Stomach (tissue), 4 donors: ENCODE measurements at regions not wholly inside any gene's neighbourhood (a gene's known extent, or its start where the extent isn't known, plus 50 kb on each side); places are given as distances from the start of the nearest gene placed in this dataset.

Source experiments
- CTCF ChIP-seq, 7 experiments: fragments of 450-650 bp in 4 of 7; fragments of 200-600 bp in 3 of 7; sonication (generic) in 3 of 7; IDR thresholded peaks; one replicate each; pipeline ENCODE4 v1.5.1; 2016 to 2019; ENCODE audit warnings: antibody characterized with exemption in 7 of 7, control low read depth in 2 of 7, mild to moderate bottlenecking in 1 of 7
- POLR2A ChIP-seq, 4 donors: fragments of 450-650 bp; IDR thresholded peaks; one replicate each; pipeline ENCODE4 v1.6.1; 2016; ENCODE audit warnings: antibody characterized with exemption in 4 of 4, control low read depth in 2 of 4, mild to moderate bottlenecking in 1 of 4, moderate library complexity in 1 of 4
- POLR2AphosphoS5 ChIP-seq, 3 donors: sonication (generic); formaldehyde crosslinking; IDR thresholded peaks; one replicate each; pipeline ENCODE4 v1.6.1; 2016; ENCODE audit warnings: antibody characterized with exemption in 3 of 3

GRCh38 chr2:59312029-59312428, 1070.9 kb upstream of the FANCL start:
- TF ChIP-seq CTCF (IDR thresholded peaks at IDR 0.05) (no peak), POLR2AphosphoS5 (IDR thresholded peaks at IDR 0.05) (no peak), POLR2A (IDR thresholded peaks at IDR 0.05) (no peak)
